Mesodermal cell (in vitro differentiated cells): ENCODE measurements at regions not wholly inside any gene's neighbourhood (a gene's known extent, or its start where the extent isn't known, plus 50 kb on each side); places are given as distances from the start of the nearest gene placed in this dataset.
A peak's percentile ranks its signal among the peaks of the same experiment; 100 is the strongest.
"Not testable (repeated sequence)": the region's sequence is repeated elsewhere in the genome, so short reads cannot be mapped to it uniquely, and the experiment has no call there.

Experiments used
- H3K27ac ChIP-seq: 2 replicates; pipeline ENCODE4 v1.7.0; 2013; ENCODE audit warnings: mild to moderate bottlenecking, low read depth, low read length, moderate library complexity; ENCODE audit not compliant: severe bottlenecking
- H3K36me3 ChIP-seq: 2 replicates; pipeline ENCODE4 v1.7.1; 2013; ENCODE audit warnings: mild to moderate bottlenecking, low read length, moderate library complexity; ENCODE audit not compliant: control insufficient read depth, insufficient read depth
- H3K4me1 ChIP-seq: one replicate; pipeline ENCODE4 v1.7.1; 2013; ENCODE audit warnings: mild to moderate bottlenecking, low read length; ENCODE audit not compliant: insufficient read depth, control insufficient read depth, poor library complexity, severe bottlenecking
- H3K4me3 ChIP-seq: 2 replicates; pipeline ENCODE4 v1.7.0; 2013; ENCODE audit warnings: low read length, control low read depth, mild to moderate bottlenecking; ENCODE audit not compliant: insufficient read depth, poor library complexity, severe bottlenecking; ENCODE audit errors: extremely low read depth
- H3K9me3 ChIP-seq: 2 replicates; pipeline ENCODE4 v1.7.1; 2013; ENCODE audit warnings: mild to moderate bottlenecking, low read length, moderate library complexity; ENCODE audit not compliant: control insufficient read depth
- WGBS, 2 experiments: methylation state at CpG; one replicate each; pipeline ENCODE4 v1.1.5; 2013; ENCODE audit warnings: missing lambda C conversion rate in 2 of 2; ENCODE audit not compliant: insufficient coverage in 2 of 2; 5-methylcytosine and 5-hydroxymethylcytosine counted together

GRCh38 chr6:167208819-167209576 lies 51.2 kb upstream of the GPR31 start:
- Histone ChIP-seq H3K36me3 (no peaks in the 10 kb centered on the region), H3K4me3 (no peak overlapping the region), H3K4me1 (peaks cover 13% of the 10 kb centered on the region), H3K9me3 (no peaks in the 10 kb centered on the region), H3K27ac (no peak overlapping the region)
- WGBS, 2 experiments = 74 to 79% methylated on average over 9 to 14 of the region's 21 CpGs

GRCh38 chr6:167209577-167209975 lies 51.8 kb upstream of the GPR31 start:
- Histone ChIP-seq H3K4me1 (peaks cover 13% of the 10 kb centered on the region), H3K4me3 (no peak overlapping the region), H3K27ac (no peak overlapping the region), H3K36me3 (no peaks in the 10 kb centered on the region), H3K9me3 (no peaks in the 10 kb centered on the region)
- 89 to 94% methylated on average over 5 to 7 of the region's 9 CpGs for WGBS, 2 experiments

- 78 to 81% methylated on average over 18 of the region's 23 CpGs for WGBS, 2 experiments
- H3K27ac ChIP-seq = peak overlapping the region; percentile 45
- H3K9me3 ChIP-seq = no peaks in the 10 kb centered on the region
- H3K36me3 ChIP-seq = no peaks in the 10 kb centered on the region
- H3K4me1 ChIP-seq = peaks cover 13% of the 10 kb centered on the region
- no peak overlapping the region for H3K4me3 ChIP-seq
These were observed 52.9 kb upstream of the GPR31 start for GRCh38 chr6:167210375-167211294.

GRCh38 chr6:167211295-167211648 lies 53.5 kb upstream of the GPR31 start:
- H3K36me3 ChIP-seq = no peaks in the 10 kb centered on the region
- 100% methylated on average over 1 of the region's 1 CpG for WGBS, 2 experiments
- H3K4me1 ChIP-seq = peaks cover 13% of the 10 kb centered on the region
- H3K4me3 ChIP-seq = no peak overlapping the region
- H3K27ac ChIP-seq = no peak overlapping the region
- H3K9me3 ChIP-seq = no peaks in the 10 kb centered on the region

GRCh38 chr6:167211881-167212712 lies 54.3 kb upstream of the GPR31 start:
- Histone ChIP-seq H3K27ac (no peak overlapping the region), H3K4me1 (peaks cover 13% of the 10 kb centered on the region), H3K9me3 (no peaks in the 10 kb centered on the region), H3K4me3 (no peak overlapping the region), H3K36me3 (no peaks in the 10 kb centered on the region)
- WGBS, 2 experiments = 76 to 81% methylated on average over 4 to 5 of the region's 7 CpGs

- peaks cover 13% of the 10 kb centered on the region for H3K4me1 ChIP-seq
- H3K36me3 ChIP-seq = no peaks in the 10 kb centered on the region
- no peak overlapping the region for H3K4me3 ChIP-seq
- no peaks in the 10 kb centered on the region for H3K9me3 ChIP-seq
- WGBS, 2 experiments = 84 to 100% methylated on average over 4 of the region's 4 CpGs
- H3K27ac ChIP-seq = no peak overlapping the region
These were observed 54.9 kb upstream of the GPR31 start for GRCh38 chr6:167212713-167213005.

GRCh38 chr6:167214206-167214605 lies 56.4 kb upstream of the GPR31 start:
- Histone ChIP-seq H3K27ac (no peak overlapping the region), H3K9me3 (no peaks in the 10 kb centered on the region), H3K4me1 (peaks cover 13% of the 10 kb centered on the region), H3K4me3 (no peak overlapping the region), H3K36me3 (no peaks in the 10 kb centered on the region)
- 66 to 78% methylated on average over 8 to 9 of the region's 10 CpGs for whole genome bisulfite sequencing, 2 experiments

GRCh38 chr6:167215429-167216250 lies 57.9 kb upstream of the GPR31 start:
- H3K4me1 ChIP-seq, H3K36me3 ChIP-seq, H3K27ac ChIP-seq, H3K4me3 ChIP-seq, H3K9me3 ChIP-seq: not testable (repeated sequence)
- 61 to 67% methylated on average over 3 to 6 of the region's 15 CpGs for WGBS, 2 experiments

- not testable (repeated sequence) for H3K27ac ChIP-seq, H3K9me3 ChIP-seq, H3K4me1 ChIP-seq, H3K36me3 ChIP-seq, H3K4me3 ChIP-seq
- 97 to 100% methylated on average over 7 of the region's 15 CpGs for WGBS, 2 experiments
These were observed 58.7 kb upstream of the GPR31 start for GRCh38 chr6:167216390-167217050.
